PC-3 (cell line): ENCODE measurements at regions not wholly inside any gene's neighbourhood (a gene's known extent, or its start where the extent isn't known, plus 50 kb on each side); places are given as distances from the start of the nearest gene placed in this dataset.

Source experiments
- ATAC-seq: fragments of 200-7000 bp; cut with Tn5 transposase; 2 replicates; pipeline ENCODE4 v1.9.1; 2020; ENCODE audit warnings: mild to moderate bottlenecking, moderate library complexity
- BruUV-seq: library from RNA; stranded (reverse); fragments of 400-500 nt; replicated peaks from 2 replicates; lab custom pipeline; 2021; lab: Mats Ljungman, UMichigan
- CTCF ChIA-PET: fragments of 300-600 bp; sonication (Branson Sonifier 250); formaldehyde crosslinking; loops from one replicate; lab custom pipeline; 2022; ENCODE audit warnings: antibody characterized with exemption; lab: Charles Lee
- POLR2A ChIA-PET: fragments of 300-600 bp; sonication (Branson Sonifier 250); formaldehyde crosslinking; loops from one replicate; lab custom pipeline; 2022; ENCODE audit warnings: antibody characterized with exemption; ENCODE audit not compliant: unreplicated experiment; lab: Charles Lee
- DNase-seq: peaks from one replicate; pipeline ENCODE4 v3.0.0-alpha.2; 2015
- H2AFZ ChIP-seq: fragments of 300-600 bp; sonication (generic); 2 replicates; pipeline ENCODE4 v1.6.0; 2016; ENCODE audit warnings: antibody characterized with exemption, low read length
- H3F3A ChIP-seq: fragments of 300-600 bp; sonication (generic); one replicate; pipeline ENCODE4 v1.6.0; 2017; ENCODE audit warnings: antibody characterized with exemption, low read length, control low read depth, mild to moderate bottlenecking; ENCODE audit not compliant: unreplicated experiment
- H3K27ac ChIP-seq: fragments of 300-600 bp; sonication (generic); 2 replicates; pipeline ENCODE4 v1.5.1; 2016; ENCODE audit warnings: mild to moderate bottlenecking, low read length
- H3K27me3 ChIP-seq: fragments of 300-600 bp; sonication (generic); 2 replicates; pipeline ENCODE4 v1.6.1; 2016; ENCODE audit warnings: low read length, mixed read lengths
- H3K36me3 ChIP-seq: fragments of 300-600 bp; sonication (generic); 2 replicates; pipeline ENCODE4 v1.6.1; 2016; ENCODE audit warnings: low read depth, mixed run types, low read length, mixed read lengths
- H3K4me1 ChIP-seq: fragments of 300-600 bp; sonication (generic); 2 replicates; pipeline ENCODE4 v1.5.1; 2016; ENCODE audit warnings: low read length; ENCODE audit not compliant: insufficient read depth
- H3K4me2 ChIP-seq: fragments of 300-600 bp; sonication (generic); 2 replicates; pipeline ENCODE4 v1.6.0; 2016; ENCODE audit warnings: low read length
- H3K4me3 ChIP-seq: fragments of 300-600 bp; sonication (generic); 2 replicates; pipeline ENCODE4 v1.5.1; 2016; ENCODE audit warnings: mild to moderate bottlenecking, low read length, mixed read lengths
- H3K79me2 ChIP-seq: fragments of 300-600 bp; sonication (generic); 2 replicates; pipeline ENCODE4 v1.6.1; 2017; ENCODE audit warnings: low read length, mixed read lengths
- H3K9ac ChIP-seq: fragments of 300-600 bp; sonication (generic); 2 replicates; pipeline ENCODE4 v1.6.0; 2016; ENCODE audit warnings: mild to moderate bottlenecking, low read length
- H3K9me2 ChIP-seq: fragments of 300-600 bp; sonication (generic); replicated peaks from 2 replicates; pipeline ENCODE4 v1.6.1; 2016; ENCODE audit warnings: mixed run types, low read length, mixed read lengths
- H3K9me3 ChIP-seq: fragments of 300-600 bp; sonication (generic); 2 replicates; pipeline ENCODE4 v1.6.1; 2016; ENCODE audit warnings: low read length, mixed read lengths
- H4K20me1 ChIP-seq: fragments of 300-600 bp; sonication (generic); 2 replicates; pipeline ENCODE4 v1.6.1; 2016; ENCODE audit warnings: low read length, mixed read lengths
- EZH2 ChIP-seq: fragments of 300-600 bp; sonication (generic); IDR thresholded peaks from one replicate; pipeline ENCODE4 v1.6.1; 2017; ENCODE audit warnings: antibody characterized with exemption, mild to moderate bottlenecking, low read length; ENCODE audit not compliant: unreplicated experiment
- EZH2phosphoT487 ChIP-seq: fragments of 300-600 bp; sonication (generic); IDR thresholded peaks from 2 replicates; pipeline ENCODE4 v1.6.1; 2018; ENCODE audit warnings: mild to moderate bottlenecking, antibody characterized with exemption, low read length, borderline replicate concordance
- intact Hi-C: fragments of 100-400 bp; cut with micrococcal nuclease; formaldehyde crosslinking; loops from 2 replicates; pipeline ENCODE4 v1.9.0; 2023
- TF ChIP-seq, protein P1 (sequence below): fragments of 300-600 bp; sonication (generic); conservative IDR thresholded peaks from 2 replicates; pipeline ENCODE4 v1.5.1; 2017; ENCODE audit warnings: antibody characterized with exemption, low read depth, mild to moderate bottlenecking, low read length

DNA sequence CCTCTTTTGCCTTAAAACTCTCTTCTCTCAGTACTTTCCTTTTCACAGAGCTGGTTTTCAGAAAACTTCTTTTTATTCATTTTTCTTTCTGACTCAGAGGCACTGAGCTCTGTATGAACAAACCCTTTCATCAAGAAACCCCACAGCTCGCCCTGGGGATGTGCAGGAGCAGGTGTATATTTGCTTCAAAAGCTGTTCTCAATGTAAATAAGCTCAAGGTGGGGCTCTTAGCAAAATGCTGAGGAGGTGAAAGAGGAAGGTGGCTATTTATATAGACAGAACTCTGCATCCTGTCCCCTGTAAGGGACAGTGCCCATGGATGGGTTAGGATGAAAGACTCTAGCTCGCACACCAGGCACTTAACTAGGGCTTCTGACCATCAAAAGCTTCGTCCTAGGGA, 302.0 kb downstream of the WDR72 start:
- no peak overlapping the region for H3K27ac ChIP-seq
- no peaks in the 10 kb centered on the region for H3K27me3 ChIP-seq
- H3F3A ChIP-seq = no peaks in the 10 kb centered on the region
- TF ChIP-seq EZH2 = no peak
- TF ChIP-seq, protein P1, sequence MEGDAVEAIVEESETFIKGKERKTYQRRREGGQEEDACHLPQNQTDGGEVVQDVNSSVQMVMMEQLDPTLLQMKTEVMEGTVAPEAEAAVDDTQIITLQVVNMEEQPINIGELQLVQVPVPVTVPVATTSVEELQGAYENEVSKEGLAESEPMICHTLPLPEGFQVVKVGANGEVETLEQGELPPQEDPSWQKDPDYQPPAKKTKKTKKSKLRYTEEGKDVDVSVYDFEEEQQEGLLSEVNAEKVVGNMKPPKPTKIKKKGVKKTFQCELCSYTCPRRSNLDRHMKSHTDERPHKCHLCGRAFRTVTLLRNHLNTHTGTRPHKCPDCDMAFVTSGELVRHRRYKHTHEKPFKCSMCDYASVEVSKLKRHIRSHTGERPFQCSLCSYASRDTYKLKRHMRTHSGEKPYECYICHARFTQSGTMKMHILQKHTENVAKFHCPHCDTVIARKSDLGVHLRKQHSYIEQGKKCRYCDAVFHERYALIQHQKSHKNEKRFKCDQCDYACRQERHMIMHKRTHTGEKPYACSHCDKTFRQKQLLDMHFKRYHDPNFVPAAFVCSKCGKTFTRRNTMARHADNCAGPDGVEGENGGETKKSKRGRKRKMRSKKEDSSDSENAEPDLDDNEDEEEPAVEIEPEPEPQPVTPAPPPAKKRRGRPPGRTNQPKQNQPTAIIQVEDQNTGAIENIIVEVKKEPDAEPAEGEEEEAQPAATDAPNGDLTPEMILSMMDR = no peak
- no peak for TF ChIP-seq EZH2phosphoT487
- ChIA-PET POLR2A (no interaction called here), CTCF (no interaction called here)
- H2AFZ ChIP-seq = no peak overlapping the region
- H3K4me3 ChIP-seq = no peak overlapping the region
- ATAC-seq (no peak), DNase-seq (no peak)
- no peaks in the 10 kb centered on the region for H3K9me2 ChIP-seq
- no peak overlapping the region for H3K4me2 ChIP-seq
- no peaks in the 10 kb centered on the region for H3K9me3 ChIP-seq
- no peaks in the 10 kb centered on the region for H3K4me1 ChIP-seq
- no peaks in the 10 kb centered on the region for H3K36me3 ChIP-seq
- BruUV-seq = no TSS peak
- H4K20me1 ChIP-seq = no peaks in the 10 kb centered on the region
- H3K9ac ChIP-seq = no peak overlapping the region
- intact Hi-C loops = no loop called here
- H3K79me2 ChIP-seq = no peaks in the 10 kb centered on the region

DNA sequence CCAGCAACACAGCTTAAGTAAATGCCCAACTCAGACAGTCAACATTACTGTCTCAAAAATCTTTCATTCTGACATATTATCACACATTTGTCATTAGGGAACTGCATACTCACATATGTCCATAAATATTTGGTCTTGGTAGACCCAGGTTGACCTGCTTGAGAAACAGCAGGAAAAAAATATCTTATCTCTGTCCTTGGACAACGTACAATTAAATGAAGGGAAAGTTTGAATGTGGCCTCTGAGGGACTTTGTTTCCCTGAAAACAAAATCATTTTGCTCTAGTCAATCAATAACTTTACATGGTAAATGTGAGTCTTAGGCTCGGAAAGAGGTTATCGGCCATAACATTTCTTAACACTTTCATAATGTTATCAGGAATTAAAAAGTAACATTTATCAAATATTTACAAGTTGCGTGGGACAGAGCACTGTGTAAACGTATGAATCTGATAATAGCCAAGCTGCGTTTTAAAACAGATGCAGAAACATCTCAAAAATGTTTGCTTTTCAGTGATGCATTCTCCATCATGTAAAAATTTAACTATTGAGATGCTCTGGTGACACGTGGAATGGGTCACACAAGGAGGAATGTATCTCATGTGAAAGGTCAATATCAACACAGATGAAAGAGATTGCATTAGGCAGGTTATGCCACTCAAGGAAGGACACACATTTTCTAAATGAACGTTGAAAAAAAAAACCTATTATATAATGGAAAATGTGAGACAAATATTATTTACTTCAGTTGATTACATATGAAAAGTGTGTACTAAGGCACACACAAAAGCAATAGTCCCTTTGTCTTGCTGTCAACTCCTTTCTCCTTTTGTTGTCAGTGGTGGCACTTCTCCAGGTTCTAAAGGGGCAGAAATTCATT, 304.4 kb downstream of the WDR72 start:
- H3K9me3 ChIP-seq = no peaks in the 10 kb centered on the region
- no peak overlapping the region for H3K4me2 ChIP-seq
- intact Hi-C loops = no loop called here
- no peaks in the 10 kb centered on the region for H3F3A ChIP-seq
- no peaks in the 10 kb centered on the region for H4K20me1 ChIP-seq
- H3K27ac ChIP-seq = no peak overlapping the region
- no peaks in the 10 kb centered on the region for H3K27me3 ChIP-seq
- ChIA-PET CTCF (no interaction called here), POLR2A (no interaction called here)
- H2AFZ ChIP-seq = no peak overlapping the region
- ATAC-seq = no peak
- no peaks in the 10 kb centered on the region for H3K79me2 ChIP-seq
- H3K36me3 ChIP-seq = no peaks in the 10 kb centered on the region
- TF ChIP-seq EZH2phosphoT487 = no peak
- TF ChIP-seq, protein P1 = no peak
- no peak for TF ChIP-seq EZH2
- BruUV-seq = no TSS peak
- no peak overlapping the region for H3K4me3 ChIP-seq
- H3K9me2 ChIP-seq = no peaks in the 10 kb centered on the region
- H3K4me1 ChIP-seq = no peaks in the 10 kb centered on the region
- DNase-seq = no peak
- no peak overlapping the region for H3K9ac ChIP-seq

DNA sequence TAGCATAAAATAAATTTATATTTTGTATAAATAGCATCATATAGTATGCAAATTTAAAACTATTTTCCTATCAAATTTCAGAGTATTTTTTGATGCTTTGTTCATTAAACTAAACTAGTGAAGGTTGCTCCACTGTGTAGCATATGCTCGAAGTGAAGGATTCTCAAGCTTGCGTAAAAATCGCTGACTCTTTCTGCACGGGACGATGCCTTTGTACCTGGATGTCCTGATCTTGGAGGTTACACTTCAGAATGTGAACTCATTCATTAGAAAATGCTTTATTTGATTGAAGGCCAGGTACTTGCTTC, 305.0 kb downstream of the WDR72 start:
- no peaks in the 10 kb centered on the region for H3K79me2 ChIP-seq
- no peak overlapping the region for H3K9ac ChIP-seq
- ATAC-seq = no peak
- no peaks in the 10 kb centered on the region for H3K36me3 ChIP-seq
- H3K4me2 ChIP-seq = no peak overlapping the region
- H3K9me2 ChIP-seq = no peaks in the 10 kb centered on the region
- H2AFZ ChIP-seq = no peak overlapping the region
- no peak for DNase-seq
- intact Hi-C loops = no loop called here
- no peaks in the 10 kb centered on the region for H3F3A ChIP-seq
- CTCF ChIA-PET = no interaction called here
- BruUV-seq = no TSS peak
- H3K27me3 ChIP-seq = peaks cover 4% of the 10 kb centered on the region
- H3K4me3 ChIP-seq = no peak overlapping the region
- H3K27ac ChIP-seq = no peak overlapping the region
- TF ChIP-seq EZH2 (no peak), EZH2phosphoT487 (no peak)
- TF ChIP-seq, protein P1 = no peak
- POLR2A ChIA-PET = no interaction called here
- H3K9me3 ChIP-seq = no peaks in the 10 kb centered on the region
- H4K20me1 ChIP-seq = no peaks in the 10 kb centered on the region
- H3K4me1 ChIP-seq = no peaks in the 10 kb centered on the region
